Nucleus accumbens (tissue), 56 donors: ENCODE measurements at regions not wholly inside any gene's neighbourhood (a gene's known extent, or its start where the extent isn't known, plus 50 kb on each side); places are given as distances from the start of the nearest gene placed in this dataset.
"Not testable (repeated sequence)": the region's sequence is repeated elsewhere in the genome, so short reads cannot be mapped to it uniquely, and the experiment has no call there.

Source experiments
- DNase-seq, 56 donors: peaks; one replicate each; lab custom pipeline; 2025; lab: John Stamatoyannopoulos, UW

- DNase-seq = no peak
Measured at GRCh38 chrX:137878401-137878800, 312.5 kb downstream of the ZIC3 start.

DNA sequence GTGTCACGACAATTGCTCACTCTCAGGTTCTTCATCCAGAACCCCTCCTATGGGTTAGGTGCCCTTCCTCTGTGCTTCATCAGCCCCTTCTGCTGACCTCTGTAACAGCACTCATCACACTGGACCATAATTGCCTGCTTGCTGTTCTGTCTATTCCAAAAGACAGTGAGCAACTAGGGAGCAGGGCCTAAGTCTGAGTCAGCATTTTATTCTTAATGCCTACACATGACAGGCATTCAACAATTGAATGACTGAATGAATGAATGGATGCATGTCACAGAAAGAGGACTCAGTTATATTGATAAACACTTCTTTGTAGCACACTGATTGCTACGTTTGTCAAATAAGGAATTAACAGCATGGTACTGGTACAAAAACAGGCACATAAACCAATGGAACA, 317.0 kb downstream of the ZIC3 start:
- no peak for DNase-seq

GRCh38 chrX:137884813-137885212, 318.9 kb downstream of the ZIC3 start:
- not testable (repeated sequence) for DNase-seq

DNA sequence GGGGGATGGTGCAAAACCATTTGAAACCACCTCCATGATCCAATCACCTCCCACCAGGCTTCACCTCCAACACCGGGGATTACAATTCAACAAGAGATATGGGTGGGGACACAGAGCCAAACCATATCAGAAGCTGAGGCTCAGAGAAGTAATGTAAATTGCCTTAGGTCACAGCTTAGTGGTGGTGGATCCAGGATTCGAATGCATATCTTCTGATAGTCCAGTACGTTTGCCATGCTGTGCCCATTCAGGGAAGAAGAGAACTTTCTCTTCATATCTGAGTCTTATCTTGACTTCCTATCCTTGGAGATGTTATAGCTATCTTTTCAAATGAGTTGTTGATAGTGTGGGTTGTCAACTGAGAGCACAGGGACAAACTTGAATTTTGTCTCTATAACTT, 325.5 kb downstream of the ZIC3 start:
- no peak for DNase-seq

GRCh38 chrX:137896123-137896522, 330.2 kb downstream of the ZIC3 start:
- DNase-seq = no peak

DNA sequence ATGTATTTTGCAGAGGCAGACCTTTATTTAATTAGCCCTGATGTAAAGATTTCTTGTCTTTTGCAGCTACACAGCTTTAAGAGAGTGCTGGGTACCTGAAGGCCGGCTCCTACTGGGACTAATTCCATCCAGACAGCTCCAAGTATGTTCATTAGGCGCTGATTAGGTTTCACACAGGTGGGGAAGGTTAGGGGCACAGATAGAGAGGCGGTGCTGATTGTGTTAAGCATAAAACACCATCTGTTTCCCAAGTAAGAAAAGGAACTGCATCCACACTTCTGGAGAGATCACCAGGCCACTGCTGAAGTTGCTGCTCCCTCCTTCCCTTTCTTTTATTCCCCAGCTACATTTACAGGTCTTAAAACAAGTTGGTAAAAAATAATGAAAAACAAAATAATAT, 349.5 kb downstream of the ZIC3 start:
- no peak for DNase-seq

GRCh38 chrX:137916090-137916746, 350.3 kb downstream of the ZIC3 start:
- DNase-seq = no peak

DNA sequence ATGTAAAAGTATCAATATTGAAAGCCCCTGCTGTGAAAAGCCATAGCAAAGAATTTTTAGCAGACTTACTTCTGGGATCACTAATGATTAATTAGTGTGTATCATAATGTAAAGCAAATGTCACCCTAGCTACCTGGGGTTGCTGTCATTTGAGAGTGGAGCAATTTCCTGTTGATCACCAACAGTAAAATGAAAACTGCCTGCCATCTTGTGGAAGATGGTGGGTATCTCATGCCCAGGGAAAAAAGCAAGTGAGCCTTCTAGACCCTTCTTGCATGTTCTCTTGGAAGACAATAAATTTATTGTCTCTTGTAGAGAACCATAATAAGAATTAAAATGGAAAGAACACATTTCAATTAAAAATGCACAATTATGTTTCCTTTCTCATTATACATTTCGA, 360.2 kb downstream of the ZIC3 start:
- no peak for DNase-seq

DNA sequence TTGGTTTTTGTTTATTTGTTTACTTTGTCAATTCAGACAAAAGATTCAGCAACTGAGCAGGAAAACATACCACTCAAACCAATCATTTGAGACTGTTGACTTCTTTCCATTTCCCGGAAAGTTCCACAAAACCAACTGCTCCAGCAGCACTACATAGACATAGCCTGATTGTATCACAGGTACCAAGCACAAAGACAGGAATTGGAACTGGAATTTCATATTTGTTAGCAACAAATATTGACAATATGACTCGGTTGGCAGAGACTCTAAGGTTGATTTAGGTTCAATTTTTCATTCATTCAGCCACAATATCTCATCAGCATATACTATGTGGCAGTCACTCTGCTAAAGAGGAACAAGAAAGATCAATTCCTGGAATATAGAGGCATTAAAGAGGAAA, 364.0 kb downstream of the ZIC3 start:
- no peak for DNase-seq

GRCh38 chrX:137930533-137930932, 364.6 kb downstream of the ZIC3 start:
- DNase-seq = no peak

GRCh38 chrX:137934214-137934613, 368.3 kb downstream of the ZIC3 start:
- not testable (repeated sequence) for DNase-seq

- DNase-seq = not testable (repeated sequence)
Measured at GRCh38 chrX:137934887-137935286, 369.0 kb downstream of the ZIC3 start.

DNA sequence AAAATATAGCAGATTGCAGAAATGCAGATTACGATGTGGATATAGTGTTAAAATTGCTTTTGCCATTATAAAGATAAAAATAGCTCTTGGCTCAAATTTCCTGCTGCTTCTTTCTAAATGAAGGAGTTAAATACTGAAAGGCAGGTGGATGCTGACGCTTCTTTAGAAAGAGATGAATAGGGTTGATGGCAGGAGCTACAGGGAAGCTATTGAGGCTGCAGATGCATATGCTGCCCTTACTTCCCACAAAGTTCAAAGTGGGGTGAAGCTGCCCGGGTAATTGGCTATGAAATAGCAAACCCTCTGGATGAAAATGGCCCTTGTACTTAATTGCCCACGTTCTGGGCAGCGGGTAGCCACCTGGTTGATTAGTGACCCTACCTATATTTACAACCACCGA, 379.5 kb downstream of the ZIC3 start:
- no peak for DNase-seq

DNA sequence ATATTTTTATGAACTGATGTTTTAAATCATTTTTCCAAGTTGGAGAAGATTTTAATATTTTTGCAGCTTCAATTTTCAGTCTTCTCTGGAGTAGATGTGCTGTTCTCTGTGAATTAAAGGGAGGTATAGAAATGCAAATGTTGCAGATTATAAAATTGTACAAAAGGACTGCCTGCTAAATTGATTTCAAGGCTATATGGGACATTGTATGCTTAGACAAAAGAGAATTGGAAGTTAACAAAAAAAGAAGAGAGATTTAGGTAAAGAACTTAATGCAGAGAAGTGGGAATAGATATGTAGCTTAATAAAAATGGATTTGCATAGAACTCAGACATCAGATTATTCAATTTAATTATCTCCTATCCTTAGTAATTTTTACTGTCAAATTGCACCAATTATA, 403.3 kb downstream of the ZIC3 start:
- no peak for DNase-seq

- DNase-seq = no peak
Measured at GRCh38 chrX:137982472-137983172, 416.7 kb downstream of the ZIC3 start.

DNA sequence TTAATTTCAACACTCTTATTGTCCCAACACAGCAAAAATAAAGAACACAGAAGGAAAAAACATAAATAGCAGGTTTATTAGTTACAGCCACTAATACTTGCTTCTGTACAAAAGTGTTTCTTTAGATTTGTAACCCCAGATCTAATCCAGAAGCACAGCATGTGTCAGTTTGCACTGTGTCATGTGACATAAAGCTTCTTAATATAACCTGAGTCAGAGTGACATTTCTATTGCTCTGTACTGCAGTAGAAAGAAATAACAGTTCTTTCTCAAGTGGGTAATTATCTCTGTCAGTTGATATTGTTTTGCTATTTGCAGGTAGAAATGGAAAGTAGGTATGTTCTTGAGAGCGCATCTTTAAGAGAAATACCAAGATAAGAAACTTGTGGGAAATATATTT, 422.5 kb downstream of the ZIC3 start:
- DNase-seq = peak in 2 of 56 donors; percentile 1 to 5

DNA sequence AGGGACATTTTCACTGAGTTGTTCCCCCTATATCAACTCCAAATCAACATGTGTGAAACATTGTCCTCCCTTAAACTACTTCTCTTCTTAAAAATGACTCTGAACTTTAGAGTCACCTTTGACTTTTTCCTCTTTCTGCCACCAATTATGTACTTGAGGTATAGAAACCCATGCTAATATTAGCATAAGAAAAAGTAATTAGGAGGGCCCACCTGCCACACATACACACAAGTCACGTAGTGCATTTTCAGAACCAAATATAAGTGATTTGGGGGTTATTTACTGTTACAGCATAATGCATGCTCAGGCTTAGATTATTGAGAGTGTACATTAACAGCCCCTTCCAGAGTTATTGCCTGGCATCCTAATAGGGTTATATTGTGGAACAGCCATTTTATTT, 432.7 kb downstream of the ZIC3 start:
- no peak for DNase-seq

- DNase-seq = no peak
Measured at GRCh38 chrX:137999071-137999470, 433.1 kb downstream of the ZIC3 start.

DNA sequence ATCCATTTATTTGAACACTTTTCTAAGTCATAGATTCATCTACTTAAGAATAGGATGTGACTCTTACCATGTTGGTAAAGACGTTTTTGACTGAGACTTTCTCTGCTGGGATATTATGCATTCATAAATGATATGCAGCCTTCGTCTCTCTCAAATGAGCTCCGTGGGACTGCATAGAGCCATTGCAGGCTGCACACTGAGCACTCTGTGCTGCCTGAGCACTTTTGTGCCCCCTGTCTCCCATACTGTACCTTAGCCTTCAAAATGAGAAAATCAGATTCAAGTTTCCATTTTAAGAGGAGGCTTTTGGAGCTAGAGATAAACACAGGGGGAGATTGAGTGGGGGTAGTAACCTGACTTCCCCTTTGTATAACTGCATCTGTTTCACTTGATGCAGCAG, 433.6 kb downstream of the ZIC3 start:
- no peak for DNase-seq

- DNase-seq = no peak
Measured at GRCh38 chrX:138001226-138001625, 435.3 kb downstream of the ZIC3 start.

DNA sequence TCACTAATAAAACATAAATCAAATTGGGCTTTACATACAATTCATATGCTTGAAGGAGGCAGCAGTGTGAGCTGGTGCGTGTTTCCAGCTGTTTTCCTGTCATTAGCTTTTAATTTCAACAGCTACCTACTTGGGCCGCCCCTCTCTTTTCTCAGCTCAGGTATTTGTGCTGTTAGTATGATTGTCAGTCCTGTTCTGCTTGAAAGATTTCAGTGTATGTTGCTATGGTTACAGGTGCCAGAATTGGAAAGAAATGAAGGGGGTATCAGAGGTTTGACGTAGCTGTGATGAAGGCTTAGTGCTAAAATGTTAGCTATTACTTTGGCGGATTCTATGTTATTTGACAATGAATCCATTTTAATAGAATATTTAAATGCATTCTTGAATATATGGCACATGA, 440.3 kb downstream of the ZIC3 start:
- DNase-seq = no peak

- DNase-seq = no peak
Measured at GRCh38 chrX:138008281-138008680, 442.4 kb downstream of the ZIC3 start.

DNA sequence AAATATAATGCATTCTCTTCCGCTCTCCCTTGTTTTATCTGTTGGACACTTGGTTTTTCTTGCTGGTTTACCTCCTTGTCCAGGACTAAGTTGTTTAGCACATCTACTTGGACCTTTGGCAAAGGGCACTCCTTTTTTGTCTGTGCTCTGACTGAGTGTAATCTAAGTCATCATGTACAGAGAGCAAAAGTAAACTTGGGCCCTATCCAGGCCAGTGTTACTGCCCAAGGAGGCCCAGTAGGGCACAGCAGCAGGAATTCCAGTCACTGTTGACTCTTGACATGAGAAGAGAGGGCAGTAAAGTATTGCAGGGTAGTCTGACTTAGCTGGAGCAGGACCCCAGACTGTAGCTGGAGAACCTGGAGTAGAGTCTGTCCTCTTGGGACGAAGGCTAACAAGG, 445.5 kb downstream of the ZIC3 start:
- DNase-seq = no peak
